ENCODE measurements at regions not wholly inside any gene's neighbourhood (a gene's known extent, or its start where the extent isn't known, plus 50 kb on each side); places are given as distances from the start of the nearest gene placed in this dataset.
"Not testable (repeated sequence)": the region's sequence is repeated elsewhere in the genome, so short reads cannot be mapped to it uniquely, and the experiment has no call there.

- DNase-seq: no peak
Observed at GRCh38 chr5:14929293-14930065, 57.9 kb upstream of the ANKH start.

GRCh38 chr5:14928661-14929060 is 57.1 kb upstream of the ANKH start:
- no peak for DNase-seq

DNA sequence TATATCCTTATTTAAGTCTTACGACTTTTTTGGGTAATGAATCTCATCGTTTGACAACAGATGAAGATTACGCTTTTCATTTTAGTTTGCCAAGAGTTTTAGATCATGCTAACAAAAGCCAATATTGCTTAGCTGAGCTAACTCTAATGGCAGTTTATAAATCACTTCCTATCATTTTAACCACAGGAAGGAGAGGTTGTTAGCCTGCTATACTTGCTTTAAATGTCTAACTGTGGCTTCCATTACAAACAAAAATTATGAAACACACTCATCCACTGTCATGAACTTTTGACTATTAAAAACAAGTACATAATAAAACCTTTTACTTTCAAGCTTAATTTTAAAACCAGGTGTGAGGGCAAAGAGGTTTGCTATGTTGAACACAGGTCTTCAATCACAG is 53.7 kb upstream of the ANKH start:
- DNase-seq: no peak

DNA sequence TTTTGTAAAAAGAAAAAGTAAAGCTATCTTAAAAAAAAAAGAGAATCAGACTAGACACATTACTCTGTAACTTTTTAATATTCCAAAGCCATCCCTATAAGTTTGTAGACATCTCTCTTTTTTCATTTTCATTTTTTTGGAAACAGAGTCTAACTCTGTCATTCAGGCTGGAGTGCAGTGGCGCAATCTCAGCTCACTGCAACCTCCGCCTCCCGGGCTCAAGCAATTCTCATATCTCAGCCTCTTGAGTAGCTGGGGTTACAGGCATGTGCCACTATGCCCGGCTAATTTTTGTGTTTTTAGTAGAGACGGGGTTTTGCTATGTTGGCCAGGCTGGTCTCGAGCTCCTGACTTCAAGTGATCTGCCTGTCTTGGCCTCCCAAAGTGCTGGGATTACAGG is 51.4 kb upstream of the ANKH start:
- not testable (repeated sequence) for DNase-seq

GRCh38 chr5:14922456-14922855 is 50.9 kb upstream of the ANKH start:
- no peak for DNase-seq
